Peyer's patch (tissue), 4 donors: ENCODE measurements at regions not wholly inside any gene's neighbourhood (a gene's known extent, or its start where the extent isn't known, plus 50 kb on each side); places are given as distances from the start of the nearest gene placed in this dataset.

Experiments used
- DNase-seq, 3 donors: peaks; one replicate each; pipeline ENCODE4 v3.0.0-alpha.2; 2017 to 2019
- H3K27ac ChIP-seq, 4 donors: fragments of 200-600 bp; sonication (generic); one replicate each; pipeline ENCODE4 v1.5.1; 2016 to 2019
- H3K27me3 ChIP-seq, 2 donors: fragments of 200-600 bp; sonication (generic); one replicate each; pipeline ENCODE4 v1.5.1; 2019
- H3K36me3 ChIP-seq, 3 donors: fragments of 200-600 bp; sonication (generic); one replicate each; pipeline ENCODE4 v1.5.1; 2016 to 2019
- H3K4me1 ChIP-seq, 4 donors: fragments of 200-600 bp; sonication (generic); one replicate each; pipeline ENCODE4 v1.5.1; 2016 to 2019
- H3K4me3 ChIP-seq, 4 donors: fragments of 200-600 bp; sonication (generic); 1 replicate in 3 of 4; 2 replicates in 1 of 4; pipeline ENCODE4 v1.5.1; 2016 to 2019; ENCODE audit warnings: mild to moderate bottlenecking in 1 of 4
- H3K9me3 ChIP-seq, 4 donors: fragments of 200-600 bp; sonication (generic); one replicate each; pipeline ENCODE4 v1.5.1; 2016 to 2019; ENCODE audit warnings: mild to moderate bottlenecking in 1 of 4
- POLR2A ChIP-seq, 2 donors: fragments of 450-650 bp; IDR thresholded peaks; one replicate each; pipeline ENCODE4 v1.5.1; 2017; ENCODE audit warnings: antibody characterized with exemption in 2 of 2, mild to moderate bottlenecking in 2 of 2, moderate library complexity in 2 of 2
- small RNA-seq, 2 donors: library from RNA; depleted of rRNA; stranded (forward); fragments of <200 nt; gene quantifications; one replicate each; pipeline ENCODE3, GENCODE V24; 2016
- TF ChIP-seq, protein P1 (sequence below), 6 experiments: fragments of 450-650 bp in 4 of 6; fragments of 200-600 bp in 2 of 6; sonication (generic) in 1 of 6; IDR thresholded peaks; one replicate each; pipeline ENCODE4 v1.5.1; 2017 to 2019; ENCODE audit warnings: antibody characterized with exemption in 6 of 6, mild to moderate bottlenecking in 3 of 6, moderate library complexity in 1 of 6

- DNase-seq = no peak
- no peaks in the 10 kb centered on the region for H3K36me3 ChIP-seq
- TF ChIP-seq POLR2A (IDR thresholded peaks at IDR 0.05) = no peak
- TF ChIP-seq, protein P1, sequence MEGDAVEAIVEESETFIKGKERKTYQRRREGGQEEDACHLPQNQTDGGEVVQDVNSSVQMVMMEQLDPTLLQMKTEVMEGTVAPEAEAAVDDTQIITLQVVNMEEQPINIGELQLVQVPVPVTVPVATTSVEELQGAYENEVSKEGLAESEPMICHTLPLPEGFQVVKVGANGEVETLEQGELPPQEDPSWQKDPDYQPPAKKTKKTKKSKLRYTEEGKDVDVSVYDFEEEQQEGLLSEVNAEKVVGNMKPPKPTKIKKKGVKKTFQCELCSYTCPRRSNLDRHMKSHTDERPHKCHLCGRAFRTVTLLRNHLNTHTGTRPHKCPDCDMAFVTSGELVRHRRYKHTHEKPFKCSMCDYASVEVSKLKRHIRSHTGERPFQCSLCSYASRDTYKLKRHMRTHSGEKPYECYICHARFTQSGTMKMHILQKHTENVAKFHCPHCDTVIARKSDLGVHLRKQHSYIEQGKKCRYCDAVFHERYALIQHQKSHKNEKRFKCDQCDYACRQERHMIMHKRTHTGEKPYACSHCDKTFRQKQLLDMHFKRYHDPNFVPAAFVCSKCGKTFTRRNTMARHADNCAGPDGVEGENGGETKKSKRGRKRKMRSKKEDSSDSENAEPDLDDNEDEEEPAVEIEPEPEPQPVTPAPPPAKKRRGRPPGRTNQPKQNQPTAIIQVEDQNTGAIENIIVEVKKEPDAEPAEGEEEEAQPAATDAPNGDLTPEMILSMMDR (IDR thresholded peaks at IDR 0.05) = no peak
Measured at GRCh38 chr3:130266817-130267216, 78.7 kb upstream of the COL6A5 start.

DNA sequence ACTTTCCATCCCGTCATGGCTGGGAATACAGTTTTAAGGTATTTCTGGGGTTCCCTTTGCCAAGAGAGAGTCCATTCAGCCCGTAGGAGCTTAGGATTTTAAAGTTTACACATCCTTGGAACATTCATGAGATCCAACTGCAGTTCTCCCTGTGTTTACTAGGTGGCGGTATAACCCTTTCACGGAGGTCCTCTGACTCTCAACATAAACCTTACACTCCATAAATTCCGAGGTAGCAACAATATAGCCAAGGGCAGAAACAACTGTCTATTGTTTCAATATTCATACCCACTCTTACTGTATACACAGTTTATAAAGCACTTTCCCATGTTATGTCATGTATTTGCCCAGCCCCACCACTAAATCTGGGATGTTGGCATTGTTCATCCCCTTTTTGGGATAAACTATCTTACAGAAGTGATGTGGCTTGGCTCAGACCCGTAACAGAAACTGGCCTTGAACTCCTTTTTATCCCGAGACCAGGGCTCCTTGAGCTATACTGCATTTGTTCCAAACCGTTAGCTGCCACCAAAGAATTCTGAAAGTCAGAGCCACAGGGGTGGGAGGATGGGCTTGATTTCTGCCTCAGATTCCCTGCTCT lies 69.2 kb upstream of the COL6A5 start:
- Histone ChIP-seq H3K36me3 (no peaks in the 10 kb centered on the region), H3K4me1 (no peaks in the 10 kb centered on the region), H3K9me3 (no peaks in the 10 kb centered on the region), H3K27ac (no peak overlapping the region), H3K4me3 (no peak overlapping the region), H3K27me3 (no peaks in the 10 kb centered on the region)
- no peak for TF ChIP-seq POLR2A (IDR thresholded peaks at IDR 0.05)
- TF ChIP-seq, protein P1 (IDR thresholded peaks at IDR 0.05) = peak in 5 of 6 experiments; percentile 52 to 65 (median 62)
- DNase-seq = no peak

More at GRCh38 chr3:130266817-130267216, 78.7 kb upstream of the COL6A5 start:
- no peak overlapping the region for H3K4me3 ChIP-seq
- H3K27me3 ChIP-seq = no peaks in the 10 kb centered on the region
- H3K9me3 ChIP-seq = no peaks in the 10 kb centered on the region
- H3K27ac ChIP-seq = no peak overlapping the region
- H3K4me1 ChIP-seq = no peaks in the 10 kb centered on the region

DNA sequence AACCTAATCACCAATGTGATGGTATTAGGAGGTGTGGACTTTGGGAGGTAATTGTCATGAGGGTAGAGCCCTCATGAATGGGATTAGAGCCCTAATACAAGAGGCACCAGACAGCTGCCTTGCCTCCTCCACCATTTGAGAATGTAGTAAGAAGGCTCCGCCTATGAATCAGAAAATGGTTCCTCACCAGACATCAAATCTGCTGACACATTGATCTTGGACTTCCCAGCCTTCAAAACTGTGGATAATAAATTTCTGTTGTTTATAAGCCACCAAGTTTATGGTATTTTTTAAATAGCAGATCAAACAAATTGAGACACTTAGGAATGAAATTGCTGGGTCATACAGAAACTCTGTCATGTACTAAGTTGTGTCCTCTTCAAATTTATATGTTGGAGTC lies 56.8 kb upstream of the COL6A5 start:
- H3K9me3 ChIP-seq = no peaks in the 10 kb centered on the region
- H3K4me1 ChIP-seq = no peaks in the 10 kb centered on the region
- no peak for DNase-seq
- no peaks in the 10 kb centered on the region for H3K36me3 ChIP-seq
- no peak overlapping the region for H3K4me3 ChIP-seq
- no peaks in the 10 kb centered on the region for H3K27me3 ChIP-seq
- TF ChIP-seq, protein P1 (IDR thresholded peaks at IDR 0.05) = no peak
- TF ChIP-seq POLR2A (IDR thresholded peaks at IDR 0.05) = no peak
- no peak overlapping the region for H3K27ac ChIP-seq

DNA sequence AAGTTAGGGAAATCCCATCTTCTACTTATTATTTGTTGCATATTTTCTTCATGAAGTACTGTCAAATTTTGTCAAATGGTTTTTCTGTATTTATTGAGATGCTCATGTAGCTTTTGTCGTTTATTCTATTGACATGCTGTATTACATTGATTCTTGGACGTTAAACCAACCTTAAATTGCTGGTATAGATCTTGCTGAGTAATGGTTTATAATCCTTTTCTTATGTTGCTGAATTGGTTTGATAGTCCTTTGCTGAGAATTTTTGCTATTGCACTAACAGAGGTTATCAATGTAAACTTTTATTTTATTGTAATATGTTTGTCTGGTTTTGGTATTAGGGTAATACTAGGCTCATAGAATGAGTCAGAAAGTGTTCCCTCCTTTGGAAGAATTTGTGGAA lies 54.3 kb upstream of the COL6A5 start:
- no peaks in the 10 kb centered on the region for H3K4me1 ChIP-seq
- no peaks in the 10 kb centered on the region for H3K36me3 ChIP-seq
- no peaks in the 10 kb centered on the region for H3K9me3 ChIP-seq
- H3K4me3 ChIP-seq = no peak overlapping the region
- no peak for DNase-seq
- H3K27me3 ChIP-seq = no peaks in the 10 kb centered on the region
- H3K27ac ChIP-seq = no peak overlapping the region
- no peak for TF ChIP-seq POLR2A (IDR thresholded peaks at IDR 0.05)
- TF ChIP-seq, protein P1 (IDR thresholded peaks at IDR 0.05) = no peak

DNA sequence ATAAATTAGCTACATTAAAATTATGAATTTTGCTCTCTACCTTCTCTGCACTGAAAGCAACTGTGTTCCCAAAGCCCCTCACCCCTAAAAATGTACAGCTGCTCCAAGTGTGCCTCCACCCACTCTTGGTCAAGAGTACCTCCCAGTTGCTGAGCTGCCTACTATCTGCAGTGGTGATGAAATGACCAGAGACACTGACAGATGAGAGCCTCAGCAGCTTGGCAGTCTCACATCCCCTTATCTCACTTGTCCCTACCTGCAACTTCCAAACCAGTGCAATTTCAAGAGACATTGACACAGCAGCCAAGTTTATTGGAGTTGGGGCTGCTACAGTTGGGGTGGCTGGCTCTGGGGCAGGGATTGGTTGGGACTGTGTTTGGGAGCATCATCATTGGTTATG lies 52.2 kb upstream of the COL6A5 start:
- no peak for DNase-seq
- no peaks in the 10 kb centered on the region for H3K9me3 ChIP-seq
- H3K36me3 ChIP-seq = no peaks in the 10 kb centered on the region
- no peak overlapping the region for H3K27ac ChIP-seq
- no peak overlapping the region for H3K4me3 ChIP-seq
- no peak for TF ChIP-seq POLR2A (IDR thresholded peaks at IDR 0.05)
- TF ChIP-seq, protein P1 (IDR thresholded peaks at IDR 0.05) = no peak
- H3K27me3 ChIP-seq = no peaks in the 10 kb centered on the region
- H3K4me1 ChIP-seq = no peaks in the 10 kb centered on the region

Small RNAs in the stretch of these regions (small RNA-seq; reads per million reads assigned to genes)
- gene ENPP7P3 (0 reads per million in 2 donors), gene SNRPCP8 (0 reads per million in 2 donors)
